ENCODE measurements at regions not wholly inside any gene's neighbourhood (a gene's known extent, or its start where the extent isn't known, plus 50 kb on each side); places are given as distances from the start of the nearest gene placed in this dataset.
"Not testable (repeated sequence)": the region's sequence is repeated elsewhere in the genome, so short reads cannot be mapped to it uniquely, and the experiment has no call there.

DNA sequence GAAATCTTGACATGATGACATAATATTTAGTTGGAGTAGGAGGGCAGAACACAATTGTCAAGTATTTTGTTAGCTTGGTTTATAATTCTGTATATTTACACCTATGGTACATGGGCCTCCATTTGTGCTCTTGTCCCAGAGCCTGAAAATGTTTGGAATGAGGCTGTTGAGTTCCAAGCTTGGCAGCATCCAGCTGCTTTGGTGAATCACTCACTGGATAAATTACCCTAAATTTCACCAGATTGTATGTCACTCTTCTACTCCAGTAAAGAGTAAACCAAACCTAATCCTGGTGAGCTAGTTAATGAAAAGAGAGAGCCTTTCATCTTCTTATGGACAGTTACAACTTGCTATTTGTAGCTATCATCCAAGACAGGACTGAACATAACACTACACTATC lies 928.7 kb downstream of the DIPK2A start:
- DNase-seq: no peak

DNA sequence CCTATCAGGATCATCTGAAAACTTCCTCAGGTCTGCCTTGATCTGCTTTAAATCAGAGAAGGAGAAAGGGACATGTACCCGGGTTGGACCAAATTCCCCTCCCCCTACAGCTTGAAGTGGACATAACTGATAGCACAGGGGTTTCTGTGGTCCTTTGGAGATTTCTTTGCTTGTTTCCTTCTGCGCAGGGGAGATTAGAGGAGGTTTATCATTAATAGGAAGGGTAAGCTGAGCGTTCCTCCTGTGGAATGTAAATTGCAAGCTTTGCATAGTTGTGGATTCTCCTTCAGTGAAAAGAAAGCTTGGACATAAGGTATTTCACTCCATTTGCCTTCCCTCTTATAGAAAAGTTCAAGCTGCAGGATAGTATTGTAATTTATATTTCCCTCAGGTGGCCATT lies 936.0 kb downstream of the DIPK2A start:
- DNase-seq: not testable (repeated sequence)

DNA sequence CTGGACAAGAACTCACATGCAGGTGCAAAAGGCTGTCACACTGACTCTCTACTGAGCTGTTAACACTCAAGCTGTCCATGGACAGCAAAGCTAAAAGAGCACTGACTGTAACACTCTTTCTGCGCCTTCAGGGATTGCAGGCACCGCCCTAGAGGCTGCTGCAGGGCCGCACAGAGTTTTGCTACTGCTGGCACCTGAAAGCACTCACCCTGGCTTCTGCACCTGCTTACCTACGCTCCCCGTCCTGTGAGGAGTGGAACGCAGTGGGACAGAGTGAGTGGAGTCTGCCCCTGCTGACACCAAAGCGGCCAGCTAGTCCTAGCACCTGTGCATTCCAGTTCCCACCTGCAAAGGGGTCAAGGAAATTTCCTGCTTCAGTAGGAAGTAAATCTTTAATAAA lies 941.3 kb downstream of the DIPK2A start:
- no peak for DNase-seq

DNA sequence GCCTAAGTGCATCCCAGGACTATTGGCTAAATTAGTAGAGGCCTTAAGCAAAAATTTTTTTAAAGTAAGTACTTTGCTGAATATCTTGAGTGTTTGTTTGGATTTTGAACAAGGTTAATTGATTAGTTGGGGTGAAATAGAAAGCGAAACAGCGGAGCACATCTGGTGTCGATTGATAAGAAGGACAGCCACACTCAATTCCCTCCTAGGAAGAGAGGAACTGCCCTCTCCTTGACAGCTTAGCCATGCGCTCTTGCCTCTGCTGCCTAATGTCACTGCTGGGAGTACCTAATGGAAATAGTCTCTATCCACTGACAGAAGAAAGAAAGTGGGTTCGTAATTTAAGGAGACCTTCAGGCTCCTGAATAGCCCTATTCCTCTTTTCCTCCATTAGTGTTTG lies 943.6 kb downstream of the DIPK2A start:
- DNase-seq: no peak

DNA sequence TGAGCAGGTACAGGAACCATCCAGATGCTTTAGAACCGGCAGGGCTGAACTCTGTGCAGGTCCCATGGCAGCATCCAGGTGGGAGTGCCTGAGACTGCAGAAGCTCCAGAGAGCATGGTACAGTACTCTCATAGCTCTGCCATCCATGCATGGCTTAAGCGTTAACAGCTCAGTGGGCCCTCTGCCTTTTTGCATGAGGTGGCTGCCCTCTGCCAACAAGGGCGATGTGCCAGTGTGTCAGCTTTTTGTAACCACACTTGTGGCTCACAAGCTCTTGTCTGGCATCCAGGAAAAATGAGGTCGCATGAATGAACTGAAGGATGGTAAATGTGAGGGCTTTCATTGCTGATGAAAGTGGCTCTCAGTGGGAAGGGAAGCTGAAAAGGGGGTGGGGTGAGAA lies 950.1 kb downstream of the DIPK2A start:
- peak in 7 of 56 donors; percentile 0 to 27 (median 5) for DNase-seq

DNA sequence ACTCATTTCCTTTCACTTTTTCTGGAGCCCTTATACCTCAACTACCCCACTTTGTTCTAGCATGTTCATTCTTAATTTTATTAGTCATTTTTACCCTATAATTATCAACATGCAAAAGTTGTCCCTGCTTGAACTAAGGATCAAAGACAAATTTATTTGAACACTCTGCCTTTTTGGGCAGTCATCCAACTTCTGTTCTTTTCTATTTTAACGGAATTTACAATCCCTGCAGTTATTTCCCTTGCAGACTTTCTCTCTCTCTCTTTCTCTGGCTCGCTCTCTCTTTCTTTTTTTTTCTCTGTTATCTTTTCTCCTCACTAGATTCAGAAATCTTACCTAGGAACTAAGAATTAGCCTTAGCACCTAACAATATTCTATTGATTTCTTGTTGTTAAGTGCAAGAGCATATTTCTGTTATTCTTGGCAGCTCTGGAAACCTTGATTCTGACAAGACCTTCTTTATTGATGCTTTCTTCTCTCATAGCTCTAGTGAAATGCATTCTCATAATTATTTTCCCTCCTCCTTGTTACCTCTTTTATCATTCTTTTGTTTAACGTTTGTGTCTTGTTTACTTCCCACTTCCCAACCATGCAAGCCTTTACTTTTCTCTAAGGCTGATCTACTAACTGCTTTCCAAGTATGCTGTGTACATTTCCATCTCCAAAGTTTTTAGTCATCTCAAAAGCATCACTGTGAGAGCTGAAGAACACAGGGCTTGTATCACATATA lies 951.6 kb downstream of the DIPK2A start:
- no peak for DNase-seq

DNA sequence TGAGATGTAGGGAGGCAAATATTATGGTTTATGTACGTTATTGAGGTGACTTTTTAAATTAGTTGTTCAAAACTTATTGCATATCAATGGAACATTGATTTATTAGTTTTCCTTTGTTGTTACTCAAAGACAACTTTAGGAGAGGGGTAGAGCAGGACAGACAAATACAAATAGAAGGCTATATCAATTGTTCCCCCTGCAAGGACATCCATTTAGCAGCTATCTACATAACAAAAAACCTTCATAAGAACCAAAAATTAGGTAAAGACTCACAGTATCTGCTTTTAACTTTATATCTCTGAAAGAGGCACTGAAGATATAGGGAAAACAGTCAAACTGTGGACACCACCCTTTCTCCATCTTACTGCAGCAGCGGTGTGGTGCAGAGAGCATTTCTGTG lies 958.8 kb downstream of the DIPK2A start:
- no peak for DNase-seq

DNA sequence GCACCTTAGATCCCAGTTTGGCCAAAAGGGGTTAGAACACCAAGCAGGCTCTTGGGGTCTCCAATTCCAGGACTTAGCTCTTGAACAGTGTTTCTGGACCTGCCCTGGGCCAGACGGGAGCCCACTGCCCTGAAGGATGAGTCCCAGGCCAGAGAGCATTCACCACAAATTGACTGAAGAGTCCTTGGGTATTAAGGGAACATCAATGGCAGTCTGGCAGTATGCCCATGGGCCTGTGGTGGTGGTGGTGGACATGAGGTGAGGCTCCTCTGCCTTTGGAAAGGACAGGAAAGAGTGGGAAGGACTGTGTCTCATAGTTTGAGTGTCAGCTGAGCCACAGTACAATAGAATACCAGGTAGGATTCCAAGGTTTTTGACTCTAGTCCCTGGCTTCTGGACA lies 960.0 kb downstream of the DIPK2A start:
- DNase-seq: no peak

DNA sequence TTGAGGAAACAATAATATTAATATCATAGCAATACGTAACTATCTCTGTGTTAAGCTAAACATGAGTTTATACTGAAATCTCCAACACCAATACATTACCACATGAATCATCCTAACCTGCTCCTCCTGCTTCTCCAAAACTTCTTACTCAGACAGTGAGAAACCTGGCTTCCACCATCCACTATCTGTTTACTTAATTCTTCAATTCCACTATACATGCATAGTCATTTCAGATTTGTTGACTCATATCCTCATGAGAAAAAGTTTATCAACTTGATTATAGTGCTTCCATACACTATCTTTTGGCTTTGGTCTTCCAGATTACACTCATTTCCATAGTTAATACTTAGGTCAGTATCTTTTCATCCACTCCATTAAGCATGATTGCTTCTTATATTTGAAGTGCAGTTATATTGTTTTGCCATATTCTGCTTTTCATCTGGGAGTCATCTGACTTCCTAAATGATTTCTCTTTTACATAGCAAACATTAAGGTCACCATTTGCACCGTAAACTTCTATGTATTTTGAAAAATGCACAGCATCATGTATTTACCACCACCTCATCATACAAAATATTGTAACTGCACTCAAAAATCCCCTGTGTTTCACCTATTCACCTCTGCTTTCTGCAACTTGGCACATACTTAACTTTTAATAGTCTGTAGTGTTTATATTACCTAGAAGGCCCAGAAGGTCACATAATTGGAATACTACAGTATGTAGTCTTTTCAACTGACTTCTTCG lies 970.6 kb downstream of the DIPK2A start:
- no peak for DNase-seq

DNA sequence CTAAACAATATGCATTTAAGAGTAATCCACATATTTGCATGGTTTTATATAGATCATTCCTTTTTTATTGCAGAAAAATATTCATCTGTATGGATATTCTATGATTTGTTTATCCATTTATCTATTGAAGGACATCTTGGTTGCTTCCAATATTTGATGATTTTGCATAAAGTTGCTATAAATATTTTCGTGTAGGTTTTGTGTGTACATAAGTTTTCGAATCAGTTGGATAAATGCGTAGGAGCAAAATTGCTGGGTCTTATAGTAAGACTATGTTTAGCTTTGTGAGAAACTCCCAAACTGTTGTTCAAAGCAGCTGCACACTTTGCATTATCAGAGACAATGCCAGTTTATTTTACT lies 971.2 kb downstream of the DIPK2A start:
- no peak for DNase-seq

DNA sequence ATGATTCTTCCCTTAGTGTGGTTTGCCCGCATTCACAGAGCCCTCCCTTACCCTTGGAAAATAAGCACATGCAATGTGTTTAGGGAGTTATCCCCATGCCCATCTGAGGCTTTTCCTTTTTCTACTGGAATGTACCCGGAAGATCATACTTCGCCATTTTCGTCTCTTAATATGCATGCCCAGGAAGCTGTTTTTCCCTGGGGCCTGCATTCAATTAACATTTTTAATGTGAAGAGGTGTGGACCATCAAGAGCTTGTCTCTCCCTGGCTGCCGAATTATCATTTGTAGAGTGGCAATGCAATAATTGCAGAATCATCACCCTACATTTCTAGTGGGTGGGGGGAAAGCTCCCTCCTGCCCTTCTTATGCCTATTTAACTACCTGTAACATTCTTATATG lies 976.3 kb downstream of the DIPK2A start:
- no peak for DNase-seq

DNA sequence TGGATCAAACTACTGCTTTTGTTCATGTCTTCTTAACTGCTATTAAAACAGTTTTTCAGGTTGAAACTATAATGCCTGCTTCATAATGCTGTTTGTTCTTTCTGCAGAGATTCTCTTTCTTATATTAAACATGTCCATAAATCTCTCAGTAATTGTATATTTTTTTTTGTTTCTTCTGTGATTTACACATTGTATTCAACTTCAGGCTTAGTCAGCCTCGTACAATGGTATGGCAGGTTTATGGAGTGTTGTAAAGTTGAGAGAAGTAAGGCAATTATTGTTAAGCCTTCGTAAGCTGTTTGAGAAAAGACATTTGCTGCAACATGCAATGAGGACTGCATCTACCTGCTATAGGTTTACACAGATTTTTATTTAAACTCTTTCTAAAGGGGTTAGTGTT lies 977.1 kb downstream of the DIPK2A start:
- DNase-seq: no peak

DNA sequence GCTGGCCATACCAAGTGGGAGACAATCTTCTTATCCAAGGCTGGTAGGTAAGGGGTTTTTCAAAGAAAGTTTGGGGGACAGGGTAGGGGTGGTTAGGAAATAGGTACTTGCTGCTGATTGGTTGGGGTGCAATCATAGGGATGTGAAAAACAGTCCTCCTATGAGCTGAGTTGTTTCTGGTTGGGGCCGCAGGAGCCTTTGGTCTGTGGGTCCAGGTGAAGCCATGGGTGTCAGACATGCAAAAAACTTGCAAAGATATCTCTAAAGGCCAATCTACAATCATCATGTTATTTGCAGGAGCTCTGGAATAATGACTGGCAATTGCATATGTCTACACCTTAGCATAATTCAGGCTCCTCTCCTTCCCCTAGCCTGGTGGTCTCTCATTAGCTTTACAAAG lies 982.3 kb downstream of the DIPK2A start:
- no peak for DNase-seq

DNA sequence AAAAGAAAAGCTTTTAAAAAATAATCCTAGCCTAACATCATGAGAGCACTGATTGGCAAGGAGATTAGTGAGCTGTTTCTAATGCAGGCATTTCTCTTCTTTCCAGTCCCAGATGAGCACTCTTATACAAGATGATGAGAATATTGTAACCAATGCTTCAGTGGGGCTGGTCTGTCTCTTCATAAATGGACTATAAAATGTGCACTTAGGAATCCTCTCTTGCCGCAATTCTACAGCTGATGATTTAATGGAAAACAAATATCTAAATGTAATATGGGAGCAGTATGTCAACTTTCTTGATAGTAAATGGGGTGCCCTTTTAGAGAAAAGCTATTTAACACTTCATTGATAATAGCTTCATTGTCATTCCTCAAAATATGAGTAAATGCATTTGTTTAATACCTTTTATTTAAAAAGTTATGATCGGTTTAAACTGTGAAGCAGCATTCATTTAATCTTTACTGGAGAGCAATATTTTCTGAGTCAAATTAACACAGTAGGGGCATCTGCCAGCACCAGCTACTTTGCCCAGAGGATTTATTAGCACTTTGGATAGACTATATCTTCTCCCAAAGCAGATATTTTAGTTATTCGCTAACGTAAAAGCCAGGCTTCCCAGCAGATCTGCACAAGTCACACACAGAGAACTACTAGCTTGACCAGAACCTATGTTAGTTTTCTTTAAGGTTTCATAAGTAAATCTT lies 985.9 kb downstream of the DIPK2A start:
- no peak for DNase-seq

DNA sequence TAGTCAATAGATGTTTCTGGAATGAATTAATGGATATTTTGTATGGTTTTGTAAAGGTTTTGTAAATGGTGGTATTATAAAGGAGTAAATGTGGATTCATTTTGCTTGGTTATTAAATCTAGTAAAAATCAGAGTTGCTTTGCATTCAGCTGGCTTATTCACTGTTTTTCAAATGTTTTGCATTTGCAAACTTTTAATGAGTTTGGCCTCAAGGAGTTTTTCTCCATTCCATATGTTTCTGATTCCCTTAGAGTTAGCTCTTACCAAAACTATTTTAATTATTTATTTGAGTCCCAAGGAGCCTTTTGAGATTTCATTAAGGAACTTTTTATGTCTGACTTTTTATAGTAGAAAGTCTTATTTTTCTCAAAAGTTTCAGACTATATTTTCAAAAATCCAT lies 992.2 kb downstream of the DIPK2A start:
- DNase-seq: no peak

DNA sequence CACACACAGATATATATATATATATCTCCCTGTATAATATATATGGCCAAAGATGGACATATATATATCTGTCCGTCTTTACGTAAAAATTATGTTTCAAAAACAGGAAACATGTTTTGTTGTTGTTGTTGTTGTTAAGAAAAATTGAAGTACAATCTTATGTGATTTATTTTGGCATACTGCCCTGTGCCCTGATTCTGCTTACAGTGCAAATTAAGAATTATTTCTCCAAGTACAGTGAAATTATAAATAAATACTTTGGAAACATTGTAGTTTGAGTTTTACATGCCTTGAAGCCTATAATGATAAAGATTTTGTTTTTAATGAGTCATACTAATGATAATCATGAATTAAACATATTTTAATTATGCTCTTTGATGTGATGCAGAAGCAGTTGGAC lies 994.9 kb downstream of the DIPK2A start:
- DNase-seq: no peak

DNA sequence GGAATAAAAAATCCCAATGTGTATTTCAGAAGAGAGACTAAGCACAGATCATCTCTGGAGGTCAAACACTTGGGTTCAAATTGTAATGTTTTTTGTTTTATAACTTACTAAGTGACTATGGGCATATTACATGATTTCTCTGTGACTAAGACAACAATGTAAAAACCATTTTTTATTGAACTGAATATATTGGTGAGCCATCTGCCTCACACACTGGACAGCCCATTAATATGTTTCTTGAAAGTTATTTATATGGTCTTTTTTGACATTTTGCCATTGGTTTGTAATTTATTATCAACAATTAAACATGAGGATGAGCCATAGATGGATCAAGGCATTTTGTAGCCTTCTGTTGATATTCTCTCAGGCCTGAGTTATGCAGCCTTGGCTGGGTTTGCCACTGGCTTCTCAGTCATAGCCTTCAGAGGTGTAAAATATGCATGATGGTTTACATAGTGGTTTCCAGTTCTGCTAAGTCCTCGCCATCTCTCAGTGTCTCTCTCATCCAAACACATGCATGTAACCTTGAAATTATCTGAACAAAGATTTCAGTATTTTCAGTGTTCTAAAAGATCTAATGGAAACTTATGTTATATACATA lies 997.2 kb downstream of the DIPK2A start:
- no peak for DNase-seq

DNA sequence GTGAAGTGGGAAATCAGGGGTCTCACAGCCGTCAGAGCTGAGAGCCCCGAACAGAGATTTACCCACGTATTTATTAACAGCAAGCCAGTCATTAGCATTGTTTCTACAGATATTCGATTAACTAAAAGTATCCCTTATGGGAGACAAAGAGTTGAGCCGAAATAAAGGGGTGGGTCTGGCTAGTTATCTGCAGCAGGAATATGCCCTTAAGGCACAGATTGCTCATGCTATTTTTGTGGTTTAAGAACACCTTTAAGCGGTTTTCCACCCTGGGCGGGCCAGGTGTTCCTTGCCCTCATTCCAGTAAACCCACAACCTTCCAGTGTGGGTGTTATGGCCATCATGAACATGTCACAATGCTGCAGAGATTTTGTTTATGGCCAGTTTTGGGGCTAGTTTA lies 1012.9 kb downstream of the DIPK2A start:
- not testable (repeated sequence) for DNase-seq

DNA sequence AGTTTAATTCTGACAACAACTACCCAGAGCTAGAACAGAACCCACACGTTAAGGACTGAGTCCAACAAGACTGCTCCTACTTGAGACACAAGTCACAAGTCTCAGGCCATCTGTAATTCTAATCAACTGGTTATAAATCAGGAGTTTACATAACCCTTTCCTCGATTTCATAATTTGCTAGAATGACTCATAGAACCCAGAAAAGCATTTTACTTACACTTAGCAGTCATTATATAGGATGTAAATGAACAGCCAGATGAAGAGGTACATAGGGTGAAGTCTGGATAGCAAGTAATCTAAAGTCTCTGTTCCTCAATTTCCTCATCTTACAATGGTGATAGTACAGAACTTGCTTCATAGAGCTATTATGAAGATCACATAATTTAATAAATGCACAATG lies 1018.2 kb downstream of the DIPK2A start:
- no peak for DNase-seq

DNA sequence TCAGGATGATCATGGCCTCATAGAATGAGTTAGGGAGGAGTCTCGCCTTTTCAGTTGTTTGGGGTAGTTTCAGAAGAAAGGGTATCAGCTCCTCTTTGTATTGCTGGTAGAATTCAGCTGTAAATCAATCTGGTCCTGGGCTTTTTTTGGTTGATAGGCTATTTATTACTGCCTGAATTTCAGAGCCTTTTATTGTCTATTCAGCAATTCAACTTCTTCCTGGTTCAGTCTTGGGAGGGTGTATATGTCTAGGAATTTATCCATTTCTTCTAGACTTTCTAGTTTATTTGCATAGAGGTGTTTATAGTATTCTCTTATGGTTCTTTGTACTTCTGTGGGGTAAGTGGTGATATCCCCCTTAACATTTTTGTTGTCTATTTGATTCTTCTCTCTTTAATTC lies 1024.2 kb downstream of the DIPK2A start:
- DNase-seq: no peak

DNA sequence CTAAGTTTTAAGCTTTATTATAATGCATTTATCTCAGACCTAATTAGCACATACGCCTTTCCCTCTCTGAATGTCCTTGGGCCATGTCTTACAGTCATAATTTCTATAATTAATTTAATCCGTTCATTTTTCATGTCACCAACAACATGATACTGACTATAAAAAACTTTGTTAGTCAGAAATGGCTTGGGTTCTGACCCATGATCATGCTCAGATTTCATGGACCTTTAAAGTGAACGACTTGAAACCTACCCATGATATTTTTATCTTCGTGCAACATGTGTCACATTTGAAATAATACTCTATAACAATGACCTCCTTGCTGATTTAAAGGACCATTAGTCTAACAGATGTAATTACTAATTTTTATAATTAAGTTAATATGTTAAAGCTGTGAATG lies 1033.8 kb downstream of the DIPK2A start:
- no peak for DNase-seq

DNA sequence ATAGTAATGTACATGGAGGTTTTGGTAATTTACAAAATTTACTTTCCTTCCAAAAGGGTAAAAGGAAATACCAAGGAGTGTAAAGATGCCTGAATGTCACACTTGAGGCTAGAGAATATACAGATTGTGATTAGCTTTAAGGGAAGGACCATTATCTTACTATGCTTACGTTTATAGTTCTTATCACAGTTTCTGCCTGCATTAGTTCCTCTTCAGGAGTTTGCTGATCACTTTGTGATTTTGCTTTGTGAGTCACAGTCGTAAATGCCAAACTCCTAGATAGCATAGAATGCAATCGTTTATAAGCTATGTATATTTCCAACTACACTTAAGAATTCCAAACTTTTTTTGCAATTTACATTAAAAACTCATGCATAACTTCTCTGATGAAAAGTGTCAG lies 1034.6 kb downstream of the DIPK2A start:
- no peak for DNase-seq
